BE2C (cell line): ENCODE measurements at regions not wholly inside any gene's neighbourhood (a gene's known extent, or its start where the extent isn't known, plus 50 kb on each side); places are given as distances from the start of the nearest gene placed in this dataset.

Experiments used
- DNase-seq: peaks from one replicate; pipeline ENCODE4 v3.0.0-alpha.2; 2020
- H3K27me3 ChIP-seq: fragments of 250-450 bp; sonication (Bioruptor Pico); 2 replicates; pipeline ENCODE4 v1.5.1; 2020; ENCODE audit warnings: mild to moderate bottlenecking
- H3K36me3 ChIP-seq: fragments of 250-450 bp; sonication (Bioruptor Pico); 2 replicates; pipeline ENCODE4 v1.5.1; 2020; ENCODE audit warnings: mild to moderate bottlenecking
- H3K4me1 ChIP-seq: fragments of 250-450 bp; sonication (Bioruptor Pico); 2 replicates; pipeline ENCODE4 v1.5.1; 2020
- H3K4me3 ChIP-seq: 2 replicates; pipeline ENCODE4 v1.5.1; 2011; ENCODE audit warnings: low read depth, low read length
- H3K9me3 ChIP-seq: fragments of 250-450 bp; sonication (Bioruptor Pico); 2 replicates; pipeline ENCODE4 v1.5.1; 2020
- CTCF ChIP-seq: IDR thresholded peaks from 2 replicates; pipeline ENCODE4 v1.5.1; 2012; ENCODE audit warnings: mild to moderate bottlenecking, low read depth, low read length

- Histone ChIP-seq H3K36me3 (no peaks in the 10 kb centered on the region), H3K27me3 (no peaks in the 10 kb centered on the region), H3K4me3 (no peak overlapping the region), H3K9me3 (no peaks in the 10 kb centered on the region), H3K4me1 (no peaks in the 10 kb centered on the region)
- DNase-seq = no peak
- TF ChIP-seq CTCF = no peak
Observed at GRCh38 chr2:204126705-204127104, 190.1 kb downstream of the ICOS start.

- DNase-seq = no peak
Observed at GRCh38 chr2:204127238-204127637, 190.7 kb downstream of the ICOS start.

GRCh38 chr2:204129591-204130294 is 193.2 kb downstream of the ICOS start:
- H3K4me1 ChIP-seq = no peaks in the 10 kb centered on the region
- no peak overlapping the region for H3K4me3 ChIP-seq
- DNase-seq = no peak
- no peaks in the 10 kb centered on the region for H3K27me3 ChIP-seq
- H3K36me3 ChIP-seq = no peaks in the 10 kb centered on the region
- no peak for TF ChIP-seq CTCF
- no peaks in the 10 kb centered on the region for H3K9me3 ChIP-seq

More at GRCh38 chr2:204127238-204127637, 190.7 kb downstream of the ICOS start:
- H3K4me3 ChIP-seq = no peak overlapping the region
- TF ChIP-seq CTCF = no peak
- H3K36me3 ChIP-seq = no peaks in the 10 kb centered on the region
- no peaks in the 10 kb centered on the region for H3K4me1 ChIP-seq
- H3K27me3 ChIP-seq = no peaks in the 10 kb centered on the region
- no peaks in the 10 kb centered on the region for H3K9me3 ChIP-seq

GRCh38 chr2:204131621-204132020 is 195.1 kb downstream of the ICOS start:
- Histone ChIP-seq H3K36me3 (no peaks in the 10 kb centered on the region), H3K27me3 (no peaks in the 10 kb centered on the region), H3K4me3 (no peak overlapping the region), H3K4me1 (no peaks in the 10 kb centered on the region), H3K9me3 (no peaks in the 10 kb centered on the region)
- DNase-seq = no peak
- TF ChIP-seq CTCF = no peak

- no peak for TF ChIP-seq CTCF
- no peak overlapping the region for H3K4me3 ChIP-seq
- no peaks in the 10 kb centered on the region for H3K27me3 ChIP-seq
- H3K9me3 ChIP-seq = no peaks in the 10 kb centered on the region
- no peaks in the 10 kb centered on the region for H3K4me1 ChIP-seq
- H3K36me3 ChIP-seq = no peaks in the 10 kb centered on the region
- DNase-seq = peak; percentile 42
Observed at GRCh38 chr2:204133476-204133875, 196.9 kb downstream of the ICOS start.

GRCh38 chr2:204134421-204134820 is 197.9 kb downstream of the ICOS start:
- Histone ChIP-seq H3K4me3 (no peak overlapping the region), H3K27me3 (no peaks in the 10 kb centered on the region)

More at GRCh38 chr2:204134421-204134820, 197.9 kb downstream of the ICOS start:
- TF ChIP-seq CTCF = no peak
- DNase-seq = no peak
- H3K4me1 ChIP-seq = no peaks in the 10 kb centered on the region
- no peaks in the 10 kb centered on the region for H3K9me3 ChIP-seq
- no peaks in the 10 kb centered on the region for H3K36me3 ChIP-seq
